SK-N-SH (cell line): ENCODE measurements at regions not wholly inside any gene's neighbourhood (a gene's known extent, or its start where the extent isn't known, plus 50 kb on each side); places are given as distances from the start of the nearest gene placed in this dataset.
A peak's percentile ranks its signal among the peaks of the same experiment; 100 is the strongest.

Source experiments
- FOXJ3 ChIP-seq: sonication (generic); formaldehyde crosslinking; IDR thresholded peaks from 2 replicates; pipeline ENCODE4 v1.5.1; 2020; ENCODE audit warnings: mild to moderate bottlenecking, missing genetic modification reagents
- MXI1 ChIP-seq: IDR thresholded peaks from 2 replicates; pipeline ENCODE4 v1.6.1; 2012; ENCODE audit warnings: mild to moderate bottlenecking, low read depth, low read length, improper control_type of control experiment
- POLR2AphosphoS5 ChIP-seq: IDR thresholded peaks from 2 replicates; pipeline ENCODE4 v1.6.1; 2012; ENCODE audit warnings: low read depth, low read length
- REST ChIP-seq: IDR thresholded peaks from 2 replicates; pipeline ENCODE4 v1.6.1; 2012; ENCODE audit warnings: mild to moderate bottlenecking, low read depth, low read length, moderate library complexity
- TAF1 ChIP-seq: IDR thresholded peaks from 2 replicates; pipeline ENCODE4 v1.6.1; 2012; ENCODE audit warnings: low read depth, mild to moderate bottlenecking, low read length, moderate library complexity, borderline replicate concordance
- USF2 ChIP-seq: fragments of 150-350 bp; IDR thresholded peaks from 2 replicates; pipeline ENCODE4 v1.6.1; 2017; ENCODE audit warnings: antibody characterized with exemption, low read length, low read depth, borderline replicate concordance
- YY1 ChIP-seq: IDR thresholded peaks from 2 replicates; pipeline ENCODE4 v1.4.0; 2012; ENCODE audit warnings: low read depth, mild to moderate bottlenecking
- TF ChIP-seq, protein P1 (sequence below): fragments of 200-600 bp; sonication (generic); IDR thresholded peaks from 2 replicates; pipeline ENCODE4 v1.6.1; 2017; ENCODE audit warnings: antibody characterized with exemption, mild to moderate bottlenecking, moderate library complexity

GRCh38 chr3:167882057-167882667, 146.6 kb downstream of the SERPINI1 start:
- TF ChIP-seq YY1 (no peak), TAF1 (no peak), FOXJ3 (CRISPR knock-in tag) (no peak), POLR2AphosphoS5 (no peak), USF2 (no peak), REST (no peak), MXI1 (no peak)
- TF ChIP-seq, protein P1, sequence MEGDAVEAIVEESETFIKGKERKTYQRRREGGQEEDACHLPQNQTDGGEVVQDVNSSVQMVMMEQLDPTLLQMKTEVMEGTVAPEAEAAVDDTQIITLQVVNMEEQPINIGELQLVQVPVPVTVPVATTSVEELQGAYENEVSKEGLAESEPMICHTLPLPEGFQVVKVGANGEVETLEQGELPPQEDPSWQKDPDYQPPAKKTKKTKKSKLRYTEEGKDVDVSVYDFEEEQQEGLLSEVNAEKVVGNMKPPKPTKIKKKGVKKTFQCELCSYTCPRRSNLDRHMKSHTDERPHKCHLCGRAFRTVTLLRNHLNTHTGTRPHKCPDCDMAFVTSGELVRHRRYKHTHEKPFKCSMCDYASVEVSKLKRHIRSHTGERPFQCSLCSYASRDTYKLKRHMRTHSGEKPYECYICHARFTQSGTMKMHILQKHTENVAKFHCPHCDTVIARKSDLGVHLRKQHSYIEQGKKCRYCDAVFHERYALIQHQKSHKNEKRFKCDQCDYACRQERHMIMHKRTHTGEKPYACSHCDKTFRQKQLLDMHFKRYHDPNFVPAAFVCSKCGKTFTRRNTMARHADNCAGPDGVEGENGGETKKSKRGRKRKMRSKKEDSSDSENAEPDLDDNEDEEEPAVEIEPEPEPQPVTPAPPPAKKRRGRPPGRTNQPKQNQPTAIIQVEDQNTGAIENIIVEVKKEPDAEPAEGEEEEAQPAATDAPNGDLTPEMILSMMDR, result peak; percentile 76
